ENCODE measurements at regions not wholly inside any gene's neighbourhood (a gene's known extent, or its start where the extent isn't known, plus 50 kb on each side); places are given as distances from the start of the nearest gene placed in this dataset.

GRCh38 chr6:170232186-170233002, 58.5 kb downstream of the DLL1 start:
- DNase-seq (ENCODE audit: low read depth in 3 of 3) = no peak

DNA sequence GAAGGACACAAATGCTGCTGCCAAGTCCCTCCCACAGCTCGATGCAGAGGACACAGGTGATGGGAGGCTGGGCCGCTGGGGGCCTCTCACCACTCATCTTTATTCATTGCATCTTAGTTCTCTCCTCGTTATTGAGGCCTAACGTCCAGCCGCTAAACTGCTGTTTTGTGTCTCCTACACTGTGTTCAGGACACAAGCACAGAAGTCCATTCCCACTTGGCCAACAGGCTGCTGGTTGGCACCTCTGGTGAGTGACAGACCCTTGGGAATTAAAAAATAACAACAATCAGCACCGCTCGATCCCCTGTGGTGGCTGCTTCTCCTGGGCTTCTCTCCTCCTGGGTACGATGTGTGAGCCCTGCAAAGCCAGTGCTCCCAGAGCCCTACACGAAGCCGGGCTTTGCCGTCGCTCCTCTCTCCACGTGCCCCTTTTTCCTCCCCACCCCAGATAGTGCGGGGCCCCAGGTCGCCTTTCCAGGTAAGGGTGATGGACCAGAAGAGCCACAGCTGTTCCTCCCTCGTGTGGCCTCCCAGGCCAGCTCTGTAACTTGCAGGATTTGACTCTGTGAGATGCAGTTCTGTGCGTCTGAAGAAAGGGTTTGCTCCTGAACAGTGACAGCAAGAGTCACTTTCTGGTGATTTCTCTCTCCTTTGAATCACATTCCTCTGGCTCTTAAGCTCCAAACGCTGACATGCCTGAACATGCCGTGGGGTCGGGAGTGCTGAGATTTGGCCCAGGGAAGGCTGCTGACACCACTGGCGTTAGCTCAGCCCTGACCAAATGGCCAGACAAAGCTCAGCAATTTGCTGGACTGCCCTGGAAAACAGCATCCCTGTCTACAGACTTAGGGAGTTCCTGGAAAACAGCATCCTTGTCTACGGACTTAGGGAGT, 59.3 kb downstream of the DLL1 start:
- no peak for DNase-seq (ENCODE audit: low read depth in 3 of 3)

DNA sequence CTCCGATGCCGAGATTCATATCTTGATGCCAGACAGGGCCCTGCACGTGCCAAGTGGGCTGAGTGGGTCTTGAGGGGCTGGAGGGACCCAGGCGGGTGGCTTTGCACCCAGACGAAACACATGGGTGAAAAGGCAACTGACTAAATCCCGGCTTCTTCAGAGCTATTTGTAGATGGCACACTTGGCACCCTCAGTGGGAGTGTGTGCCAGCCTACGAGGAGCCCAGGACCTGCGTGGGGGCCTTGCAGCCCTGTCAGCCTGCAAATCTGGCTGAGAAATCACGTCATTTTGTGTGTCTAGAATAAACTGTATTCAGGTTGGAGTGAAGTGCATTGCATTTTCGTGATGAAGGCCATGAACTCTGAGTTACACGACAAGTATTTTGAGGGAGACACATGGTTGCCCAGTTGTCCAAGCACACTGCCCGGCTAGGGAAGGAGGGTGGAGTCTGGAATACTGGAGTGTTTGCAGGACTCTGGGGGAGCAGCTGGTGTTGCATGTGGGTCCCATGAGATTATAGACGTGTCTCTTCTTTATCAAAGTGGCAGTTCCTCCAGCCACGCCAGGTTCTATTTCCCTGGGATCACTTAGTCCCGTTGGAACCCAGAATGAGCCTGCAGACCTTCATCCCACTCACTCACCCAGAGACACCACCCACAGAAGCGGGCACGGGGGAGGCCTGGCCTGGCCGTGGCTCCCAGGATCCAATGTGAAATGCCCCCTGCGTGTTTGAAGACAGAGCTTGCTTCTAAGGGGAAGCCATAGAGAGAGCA, 60.2 kb downstream of the DLL1 start:
- DNase-seq (ENCODE audit: low read depth in 3 of 3) = no peak

DNA sequence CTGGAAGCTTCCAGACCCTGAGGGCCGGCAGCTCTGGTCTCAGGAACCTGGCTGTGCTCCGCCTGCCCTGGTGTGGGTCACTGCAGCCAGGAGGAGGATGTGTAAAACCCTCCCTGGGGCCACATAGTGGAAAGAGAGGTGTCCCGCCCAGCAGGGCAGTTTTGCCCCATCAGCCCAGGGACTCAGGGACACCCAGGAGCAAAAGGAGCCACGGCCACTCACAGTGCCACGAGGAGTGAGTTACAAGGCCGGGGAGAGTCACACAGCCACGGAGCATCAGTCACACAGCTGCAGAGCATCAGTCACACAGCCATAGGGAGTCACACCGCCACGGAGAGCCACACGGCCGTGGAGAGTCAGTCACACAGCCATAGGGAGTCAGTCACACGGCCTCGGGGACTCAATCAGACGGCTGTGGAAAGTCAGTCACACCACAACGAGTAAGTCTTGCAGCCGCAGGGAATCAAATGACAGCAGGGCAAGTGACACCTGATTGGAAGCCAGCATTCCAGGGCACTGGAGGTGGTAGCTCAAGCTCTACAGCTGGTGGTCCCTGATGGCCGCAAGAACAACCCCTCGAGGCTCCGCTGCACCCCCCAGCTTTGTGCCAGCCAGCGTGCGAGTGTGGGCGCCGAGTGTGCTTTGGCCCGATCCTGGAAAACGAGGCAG, 60.9 kb downstream of the DLL1 start:
- no peak for DNase-seq (ENCODE audit: low read depth in 3 of 3)

DNA sequence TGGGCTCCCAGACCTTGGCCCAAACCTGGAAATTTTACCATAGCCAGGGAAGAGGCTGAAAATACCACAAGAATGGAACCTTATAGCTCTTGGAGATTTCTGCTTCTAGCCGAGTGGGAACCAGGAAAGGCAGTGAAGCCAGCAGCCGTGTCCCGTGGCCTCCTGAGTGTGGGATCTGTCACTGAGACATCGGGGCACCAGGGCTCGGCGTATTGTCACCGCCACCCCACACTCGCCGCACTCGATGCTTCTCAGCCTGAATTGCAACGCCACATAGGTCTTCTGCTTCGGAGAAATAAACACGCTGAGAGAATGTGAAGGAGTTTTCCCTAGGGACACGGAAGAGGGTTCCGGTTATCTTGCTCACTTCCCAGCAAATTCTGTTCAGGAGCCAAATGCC, 61.5 kb downstream of the DLL1 start:
- DNase-seq (ENCODE audit: low read depth in 3 of 3) = no peak

DNA sequence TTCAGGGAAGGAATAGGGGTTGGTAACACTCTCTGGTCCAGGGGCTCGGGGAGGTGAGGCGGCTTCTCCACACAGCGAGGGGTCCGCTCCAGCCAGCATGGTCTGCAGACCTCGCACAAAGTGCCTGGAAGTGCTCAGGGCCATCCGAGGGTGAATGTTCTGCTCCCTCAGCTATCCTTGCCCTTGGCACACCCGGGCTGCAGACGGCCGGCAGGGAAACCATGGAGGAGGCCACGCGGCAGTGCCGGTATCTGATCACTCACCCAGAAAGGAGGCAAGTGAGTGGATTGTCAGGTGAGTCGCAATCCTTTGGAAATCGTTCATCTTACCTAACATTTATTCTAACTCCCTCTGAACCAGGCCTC, 62.0 kb downstream of the DLL1 start:
- no peak for DNase-seq (ENCODE audit: low read depth in 3 of 3)

- no peak for DNase-seq (ENCODE audit: low read depth in 3 of 3)
Observed at GRCh38 chr6:170227996-170228945, 62.6 kb downstream of the DLL1 start.

DNA sequence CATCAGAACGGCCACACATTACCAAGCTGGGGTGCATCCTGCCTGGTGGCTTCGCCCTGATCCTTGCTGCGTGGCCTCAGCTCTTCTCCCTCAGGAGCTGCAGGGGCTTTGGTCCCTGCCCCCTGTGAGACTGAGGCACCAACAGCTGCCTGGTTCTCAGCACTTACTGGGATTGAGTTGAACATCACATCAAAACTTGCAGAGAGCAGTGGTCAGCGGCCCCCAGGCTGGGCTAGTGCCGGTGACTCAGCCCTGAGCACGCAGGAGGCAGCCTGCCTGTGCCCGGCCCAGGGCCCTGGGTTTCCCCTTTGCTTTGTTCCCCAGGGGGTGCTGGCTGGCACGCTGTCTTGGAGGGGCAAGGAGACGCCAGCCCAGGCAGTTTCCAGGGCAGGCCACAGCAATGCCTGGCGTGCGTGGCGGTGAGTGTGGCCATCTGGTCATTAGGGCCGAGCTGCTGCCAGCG, 63.3 kb downstream of the DLL1 start:
- no peak for DNase-seq (ENCODE audit: low read depth in 3 of 3)

GRCh38 chr6:170226647-170227046, 64.2 kb downstream of the DLL1 start:
- DNase-seq (ENCODE audit: low read depth in 3 of 3) = no peak

DNA sequence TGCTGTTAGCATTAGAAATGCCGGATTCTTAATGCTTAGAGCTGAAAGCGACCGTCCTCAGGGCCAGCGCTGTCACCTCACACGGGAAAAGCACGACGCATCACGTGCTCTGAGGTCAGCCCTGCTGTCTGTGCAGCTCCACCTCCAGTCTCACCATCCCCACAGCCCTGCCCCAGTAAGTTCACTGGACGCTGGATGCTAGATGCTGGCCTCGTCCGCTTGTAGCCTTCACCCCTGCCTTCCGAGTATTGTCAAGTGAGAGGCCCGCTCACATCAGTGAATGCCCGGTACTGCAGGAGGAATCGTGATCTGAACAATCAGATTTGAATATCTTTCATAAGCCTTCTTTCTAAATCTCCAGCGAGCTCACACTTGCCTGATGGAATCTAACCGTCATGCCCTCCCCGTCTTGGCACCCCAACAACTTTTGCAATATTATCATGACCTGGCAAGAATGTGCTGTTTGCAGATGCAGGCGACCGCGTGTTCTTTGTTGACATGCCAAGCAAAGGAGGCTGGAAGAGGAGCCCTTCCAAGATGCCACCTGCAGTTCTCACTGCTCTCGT, 64.9 kb downstream of the DLL1 start:
- DNase-seq (ENCODE audit: low read depth in 3 of 3) = no peak

- no peak for DNase-seq (ENCODE audit: low read depth in 3 of 3)
Observed at GRCh38 chr6:170224694-170225660, 65.9 kb downstream of the DLL1 start.

GRCh38 chr6:170223718-170224693, 66.9 kb downstream of the DLL1 start:
- no peak for DNase-seq (ENCODE audit: low read depth in 3 of 3)

DNA sequence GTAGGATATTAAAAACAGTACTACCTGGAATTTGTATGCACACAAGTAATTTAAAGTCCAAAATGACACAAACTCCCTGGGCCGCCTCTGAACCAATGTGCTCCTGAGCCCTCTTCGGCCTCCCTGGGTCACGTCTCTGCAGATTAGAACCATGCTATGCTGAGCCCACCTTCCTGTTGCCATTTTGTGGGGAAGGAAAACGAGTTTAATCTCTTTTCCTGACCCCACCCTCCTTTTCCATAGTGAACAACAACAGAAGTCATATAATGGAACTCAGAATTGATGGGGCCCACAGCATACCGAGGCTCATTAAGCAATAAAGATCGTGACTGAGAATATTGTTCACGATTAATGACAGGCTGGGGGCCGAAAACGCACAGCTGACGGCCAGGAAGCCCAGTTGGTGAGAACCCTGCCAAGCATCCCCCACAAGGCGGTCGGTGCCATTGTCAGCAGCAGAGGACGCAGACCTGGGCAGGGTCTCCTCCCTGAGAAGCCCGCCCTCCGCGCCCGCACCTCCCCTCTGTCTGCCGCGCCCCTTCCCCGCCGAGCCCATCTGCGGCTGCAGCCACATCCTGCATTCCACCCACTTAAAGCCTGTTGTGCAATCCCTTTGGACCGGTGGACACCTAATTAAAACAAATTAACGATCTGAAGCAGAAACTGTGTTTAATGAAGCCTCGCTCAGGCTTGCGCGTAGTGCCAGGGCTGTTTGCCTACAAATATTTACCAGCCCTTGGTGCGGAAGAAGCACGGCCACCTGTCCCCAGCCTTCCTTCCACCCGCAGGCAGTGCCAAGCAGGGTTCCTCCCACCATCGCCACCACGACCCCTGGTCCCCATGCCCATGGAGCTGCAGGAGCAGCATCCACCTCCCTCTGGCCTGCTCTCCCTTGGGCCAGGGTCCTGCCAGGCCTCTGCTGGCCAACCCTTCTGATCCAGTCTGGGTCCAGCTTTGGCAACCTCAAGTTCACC, 68.1 kb downstream of the DLL1 start:
- DNase-seq (ENCODE audit: low read depth in 3 of 3) = no peak

GRCh38 chr6:170221753-170222400, 69.0 kb downstream of the DLL1 start:
- DNase-seq (ENCODE audit: low read depth in 3 of 3) = no peak

DNA sequence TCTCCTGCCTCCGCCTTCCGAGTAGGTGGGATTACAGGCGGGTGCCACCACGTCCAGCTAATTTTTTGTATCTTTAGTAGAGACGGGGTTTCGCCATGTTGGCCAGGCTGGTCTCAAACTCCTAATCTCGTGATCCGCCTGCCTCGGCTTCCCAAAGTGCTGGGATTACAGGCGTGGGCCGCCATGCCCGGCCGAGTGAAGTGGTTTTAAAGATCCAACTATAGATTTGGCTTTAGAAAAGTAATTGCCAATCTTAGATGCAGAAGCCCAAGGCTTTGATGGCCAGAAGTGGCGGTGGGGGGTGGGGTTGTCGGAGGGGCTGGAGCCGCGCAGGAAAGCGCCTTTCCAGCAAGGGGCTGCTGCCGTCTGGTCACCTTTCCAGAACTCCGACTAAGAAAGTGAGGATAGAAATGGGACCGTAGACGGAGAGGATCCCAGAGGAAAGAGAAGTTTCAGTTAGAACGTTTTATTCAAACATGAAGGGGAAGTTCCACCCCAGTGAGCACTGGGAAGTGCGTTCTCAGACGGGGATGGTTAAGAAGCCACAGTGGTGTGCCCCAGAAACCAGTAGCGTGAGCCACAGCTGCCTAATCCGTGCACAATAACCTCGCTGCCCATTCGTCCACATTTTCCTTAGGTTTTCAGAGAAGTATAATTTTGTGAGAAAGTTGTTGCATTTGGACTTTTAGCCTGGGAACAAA, 69.7 kb downstream of the DLL1 start:
- no peak for DNase-seq (ENCODE audit: low read depth in 3 of 3)

Measured in stimulated activated CD4-positive, alpha-beta T cell treated with anti-CD3 and anti-CD28 coated beads, TNF-alpha, amount 100 ng/mL, for 4 hours (primary cell).